ENCODE measurements at regions not wholly inside any gene's neighbourhood (a gene's known extent, or its start where the extent isn't known, plus 50 kb on each side); places are given as distances from the start of the nearest gene placed in this dataset.

DNA sequence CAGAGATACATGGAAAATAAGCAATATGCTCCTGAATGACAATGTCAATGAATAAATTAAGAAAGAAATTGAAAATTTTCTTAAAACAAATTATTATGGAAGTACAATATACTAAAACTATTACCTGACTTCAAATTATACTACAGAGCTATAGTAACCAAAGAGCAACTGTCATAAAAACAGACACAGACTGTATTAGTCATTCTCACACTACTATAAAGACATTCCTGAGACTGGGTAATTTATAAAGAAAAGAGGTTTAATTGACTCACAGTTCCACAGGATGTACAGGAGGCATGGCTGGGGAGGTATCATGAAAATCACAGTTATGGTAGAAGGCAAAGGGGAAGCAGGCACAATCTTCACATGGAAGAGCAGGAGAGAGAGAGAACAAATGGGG lies 60.0 kb upstream of the CYSLTR1 start:
- dilution Hi-C loops (cut with MboI; ENCODE audit: extremely low pct_ligation_motif_present, low sequenced_read_pairs), result no loop called here

DNA sequence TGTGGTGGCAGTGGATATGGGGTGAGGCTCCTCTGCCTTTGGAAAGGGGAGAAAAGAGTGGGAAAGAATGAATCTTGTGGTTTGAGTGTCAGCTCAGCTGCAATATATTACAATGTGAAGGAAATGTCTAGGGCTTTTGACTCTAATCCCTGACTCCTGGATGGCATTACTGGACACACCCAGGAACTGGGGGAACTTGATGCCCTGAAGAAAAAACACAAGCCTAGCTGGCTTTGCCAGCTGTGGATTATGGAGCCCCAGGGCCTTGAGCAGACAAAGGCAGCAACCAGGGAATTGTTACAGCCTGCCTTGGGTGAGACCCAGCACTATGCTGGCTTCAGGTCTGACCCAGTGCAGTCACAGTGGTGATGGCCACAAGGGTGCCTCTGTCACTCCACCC lies 57.1 kb upstream of the CYSLTR1 start:
- Histone ChIP-seq H3K4me3 (ENCODE audit: control insufficient read depth in 2 of 3, extremely low read depth in 1 of 3, insufficient read depth in 2 of 3, low read depth in 1 of 3, low read length in 3 of 3) (no peak overlapping the region), H3K79me2 (ENCODE audit: control insufficient read depth, insufficient read depth, low read length) (no peaks in the 10 kb centered on the region), H3K9ac (ENCODE audit: control insufficient read depth, extremely low read depth, insufficient read depth, low read length) (no peak overlapping the region), H3K4me1 (ENCODE audit: control insufficient read depth, extremely low read depth, insufficient read depth, low read length) (peaks cover 5% of the 10 kb centered on the region), H2AFZ (ENCODE audit: control insufficient read depth, low read length) (no peak overlapping the region), H3K27ac (ENCODE audit: control insufficient read depth, insufficient read depth, low read length) (no peak overlapping the region), H3K27me3 (ENCODE audit: control insufficient read depth, extremely low read depth, insufficient read depth, low read length) (no peaks in the 10 kb centered on the region), H3K9me1 (ENCODE audit: control insufficient read depth, extremely low read depth, insufficient read depth, low read length) (no peaks in the 10 kb centered on the region), H3K9me3 (ENCODE audit: control insufficient read depth, low read depth, low read length) (peaks cover 2% of the 10 kb centered on the region), H3K4me2 (ENCODE audit: control insufficient read depth, extremely low read depth, insufficient read depth, low read depth, low read length) (no peak overlapping the region), H3K36me3 (ENCODE audit: control insufficient read depth in 2 of 2, extremely low read depth in 1 of 2, insufficient read depth in 2 of 2, low read length in 2 of 2) (no peaks in the 10 kb centered on the region), H4K20me1 (ENCODE audit: control insufficient read depth, extremely low read depth, insufficient read depth, low read length) (no peaks in the 10 kb centered on the region)
- DNase-seq (ENCODE audit: low read depth, low spot score) (no peak), FAIRE-seq (no peak)
- dilution Hi-C loops (cut with MboI; ENCODE audit: extremely low pct_ligation_motif_present, low sequenced_read_pairs), result no loop called here
- no peak for TF ChIP-seq EZH2 (IDR thresholded peaks at IDR 0.05; ENCODE audit: low read length)
- TF ChIP-seq, protein P1, sequence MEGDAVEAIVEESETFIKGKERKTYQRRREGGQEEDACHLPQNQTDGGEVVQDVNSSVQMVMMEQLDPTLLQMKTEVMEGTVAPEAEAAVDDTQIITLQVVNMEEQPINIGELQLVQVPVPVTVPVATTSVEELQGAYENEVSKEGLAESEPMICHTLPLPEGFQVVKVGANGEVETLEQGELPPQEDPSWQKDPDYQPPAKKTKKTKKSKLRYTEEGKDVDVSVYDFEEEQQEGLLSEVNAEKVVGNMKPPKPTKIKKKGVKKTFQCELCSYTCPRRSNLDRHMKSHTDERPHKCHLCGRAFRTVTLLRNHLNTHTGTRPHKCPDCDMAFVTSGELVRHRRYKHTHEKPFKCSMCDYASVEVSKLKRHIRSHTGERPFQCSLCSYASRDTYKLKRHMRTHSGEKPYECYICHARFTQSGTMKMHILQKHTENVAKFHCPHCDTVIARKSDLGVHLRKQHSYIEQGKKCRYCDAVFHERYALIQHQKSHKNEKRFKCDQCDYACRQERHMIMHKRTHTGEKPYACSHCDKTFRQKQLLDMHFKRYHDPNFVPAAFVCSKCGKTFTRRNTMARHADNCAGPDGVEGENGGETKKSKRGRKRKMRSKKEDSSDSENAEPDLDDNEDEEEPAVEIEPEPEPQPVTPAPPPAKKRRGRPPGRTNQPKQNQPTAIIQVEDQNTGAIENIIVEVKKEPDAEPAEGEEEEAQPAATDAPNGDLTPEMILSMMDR (optimal IDR thresholded peaks at IDR 0.05 in 1 of 3, IDR thresholded peaks at IDR 0.05 in 1 of 3, conservative IDR thresholded peaks at IDR 0.05 in 1 of 3; ENCODE audit: extremely low read depth in 1 of 3, insufficient read depth in 2 of 3, low read length in 3 of 3), result no peak

More for the DNA sequence above, 60.0 kb upstream of the CYSLTR1 start:
- no peak for DNase-seq (ENCODE audit: low read depth, low spot score)
- Histone ChIP-seq H3K27ac (ENCODE audit: control insufficient read depth, insufficient read depth, low read length) (no peak overlapping the region), H3K4me3 (ENCODE audit: control insufficient read depth in 2 of 3, extremely low read depth in 1 of 3, insufficient read depth in 2 of 3, low read depth in 1 of 3, low read length in 3 of 3) (no peak overlapping the region), H3K9me3 (ENCODE audit: control insufficient read depth, low read depth, low read length) (peaks cover 2% of the 10 kb centered on the region), H3K9ac (ENCODE audit: control insufficient read depth, extremely low read depth, insufficient read depth, low read length) (no peak overlapping the region), H3K79me2 (ENCODE audit: control insufficient read depth, insufficient read depth, low read length) (no peaks in the 10 kb centered on the region), H3K9me1 (ENCODE audit: control insufficient read depth, extremely low read depth, insufficient read depth, low read length) (no peaks in the 10 kb centered on the region), H3K4me1 (ENCODE audit: control insufficient read depth, extremely low read depth, insufficient read depth, low read length) (peaks cover 5% of the 10 kb centered on the region), H3K36me3 (ENCODE audit: control insufficient read depth in 2 of 2, extremely low read depth in 1 of 2, insufficient read depth in 2 of 2, low read length in 2 of 2) (no peaks in the 10 kb centered on the region), H4K20me1 (ENCODE audit: control insufficient read depth, extremely low read depth, insufficient read depth, low read length) (no peaks in the 10 kb centered on the region), H3K27me3 (ENCODE audit: control insufficient read depth, extremely low read depth, insufficient read depth, low read length) (no peaks in the 10 kb centered on the region), H3K4me2 (ENCODE audit: control insufficient read depth, extremely low read depth, insufficient read depth, low read depth, low read length) (no peak overlapping the region), H2AFZ (ENCODE audit: control insufficient read depth, low read length) (no peak overlapping the region)
- no peak for FAIRE-seq
- TF ChIP-seq EZH2 (IDR thresholded peaks at IDR 0.05; ENCODE audit: low read length), result no peak
- TF ChIP-seq, protein P1 (optimal IDR thresholded peaks at IDR 0.05 in 1 of 3, IDR thresholded peaks at IDR 0.05 in 1 of 3, conservative IDR thresholded peaks at IDR 0.05 in 1 of 3; ENCODE audit: extremely low read depth in 1 of 3, insufficient read depth in 2 of 3, low read length in 3 of 3), result no peak

Measured in keratinocyte (primary cell).